ENCODE measurements at regions not wholly inside any gene's neighbourhood (a gene's known extent, or its start where the extent isn't known, plus 50 kb on each side); places are given as distances from the start of the nearest gene placed in this dataset.

GRCh38 chr22:27171212-27171611 lies 513.8 kb downstream of the MIAT start:
- no peaks in the 10 kb centered on the region for H3K9me3 Mint-ChIP-seq
- H3K4me1 Mint-ChIP-seq: peaks cover 17% of the 10 kb centered on the region
- H3K36me3 Mint-ChIP-seq (ENCODE audit: low read depth): no peaks in the 10 kb centered on the region
- peaks cover 12% of the 10 kb centered on the region for H3K27me3 Mint-ChIP-seq (ENCODE audit: low read depth)
- no peak overlapping the region for H3K27ac Mint-ChIP-seq (ENCODE audit: unreplicated experiment)
- DNase-seq (ENCODE audit: low read depth, low spot score): no peak
- no peak for TF ChIP-seq CTCF (conservative IDR thresholded peaks at IDR 0.05)
- no peak overlapping the region for H3K4me3 Mint-ChIP-seq

- Mint-ChIP-seq H3K4me3 (no peak overlapping the region), H3K36me3 (ENCODE audit: low read depth) (no peaks in the 10 kb centered on the region), H3K27me3 (ENCODE audit: low read depth) (peaks cover 20% of the 10 kb centered on the region), H3K4me1 (peaks cover 17% of the 10 kb centered on the region), H3K27ac (ENCODE audit: unreplicated experiment) (no peak overlapping the region), H3K9me3 (no peaks in the 10 kb centered on the region)
- TF ChIP-seq CTCF (conservative IDR thresholded peaks at IDR 0.05): no peak
- no peak for DNase-seq (ENCODE audit: low read depth, low spot score)
Measured at GRCh38 chr22:27173530-27173929, 516.1 kb downstream of the MIAT start.

- Mint-ChIP-seq H3K4me1 (peaks cover 17% of the 10 kb centered on the region), H3K27me3 (ENCODE audit: low read depth) (peaks cover 20% of the 10 kb centered on the region)
Measured at GRCh38 chr22:27175021-27175838, 517.8 kb downstream of the MIAT start.

GRCh38 chr22:27175974-27176373 lies 518.6 kb downstream of the MIAT start:
- H3K4me3 Mint-ChIP-seq: no peak overlapping the region
- H3K27me3 Mint-ChIP-seq (ENCODE audit: low read depth): peaks cover 20% of the 10 kb centered on the region
- no peak overlapping the region for H3K27ac Mint-ChIP-seq (ENCODE audit: unreplicated experiment)
- peaks cover 17% of the 10 kb centered on the region for H3K4me1 Mint-ChIP-seq
- H3K36me3 Mint-ChIP-seq (ENCODE audit: low read depth): no peaks in the 10 kb centered on the region
- TF ChIP-seq CTCF (conservative IDR thresholded peaks at IDR 0.05): no peak
- DNase-seq (ENCODE audit: low read depth, low spot score): no peak
- no peaks in the 10 kb centered on the region for H3K9me3 Mint-ChIP-seq

More at GRCh38 chr22:27175021-27175838, 517.8 kb downstream of the MIAT start:
- no peaks in the 10 kb centered on the region for H3K36me3 Mint-ChIP-seq (ENCODE audit: low read depth)
- no peak for DNase-seq (ENCODE audit: low read depth, low spot score)
- H3K27ac Mint-ChIP-seq (ENCODE audit: unreplicated experiment): no peak overlapping the region
- H3K4me3 Mint-ChIP-seq: no peak overlapping the region
- no peak for TF ChIP-seq CTCF (conservative IDR thresholded peaks at IDR 0.05)
- no peaks in the 10 kb centered on the region for H3K9me3 Mint-ChIP-seq

GRCh38 chr22:27179161-27179560 lies 521.8 kb downstream of the MIAT start:
- Mint-ChIP-seq H3K4me3 (no peak overlapping the region), H3K27me3 (ENCODE audit: low read depth) (peaks cover 19% of the 10 kb centered on the region), H3K27ac (ENCODE audit: unreplicated experiment) (no peak overlapping the region), H3K4me1 (peaks cover 16% of the 10 kb centered on the region), H3K9me3 (no peaks in the 10 kb centered on the region), H3K36me3 (ENCODE audit: low read depth) (no peaks in the 10 kb centered on the region)
- TF ChIP-seq CTCF (conservative IDR thresholded peaks at IDR 0.05): no peak
- DNase-seq (ENCODE audit: low read depth, low spot score): no peak
